ENCODE measurements at regions not wholly inside any gene's neighbourhood (a gene's known extent, or its start where the extent isn't known, plus 50 kb on each side); places are given as distances from the start of the nearest gene placed in this dataset.

- 91% methylated on average over 5 of the region's 5 CpGs for WGBS
- no peaks in the 10 kb centered on the region for H3K9me3 ChIP-seq (ENCODE audit: control insufficient read depth in 4 of 4, low read length in 3 of 4)
- TF ChIP-seq FOXA2 (IDR thresholded peaks at IDR 0.05) (no peak), REST (IDR thresholded peaks at IDR 0.05) (no peak), YY1 (IDR thresholded peaks at IDR 0.05) (no peak), ATF3 (IDR thresholded peaks at IDR 0.05) (no peak), EGR1 (IDR thresholded peaks at IDR 0.05; ENCODE audit: low read depth in 2 of 2) (no peak), RAD21 (IDR thresholded peaks at IDR 0.05) (no peak), HNF4G (IDR thresholded peaks at IDR 0.05) (no peak), MAX (IDR thresholded peaks at IDR 0.05) (no peak), TAF1 (conservative IDR thresholded peaks at IDR 0.05) (no peak), JUND (IDR thresholded peaks at IDR 0.05) (no peak), ZBTB33 (IDR thresholded peaks at IDR 0.05) (no peak), SP1 (IDR thresholded peaks at IDR 0.05) (no peak), HNF4A (conservative IDR thresholded peaks at IDR 0.05) (no peak), NR2F2 (IDR thresholded peaks at IDR 0.05) (no peak), FOXA1 (IDR thresholded peaks at IDR 0.05) (no peak), RXRA (IDR thresholded peaks at IDR 0.05) (no peak)
These were observed 418.8 kb upstream of the NETO1 start for GRCh38 chr18:73286584-73286983.

GRCh38 chr18:73283788-73284187 lies 416.0 kb upstream of the NETO1 start:
- no peaks in the 10 kb centered on the region for H3K4me1 ChIP-seq (ENCODE audit: control insufficient read depth in 4 of 4, insufficient read depth in 4 of 4, low read length in 3 of 4)
- no peaks in the 10 kb centered on the region for H3K9me3 ChIP-seq (ENCODE audit: control insufficient read depth in 4 of 4, low read length in 3 of 4)
- no peaks in the 10 kb centered on the region for H3K36me3 ChIP-seq (ENCODE audit: control insufficient read depth in 4 of 4, insufficient read depth in 3 of 4, low read depth in 1 of 4, low read length in 3 of 4)
- H3K27ac ChIP-seq (ENCODE audit: low read depth in 1 of 2, low read length in 2 of 2) = no peak overlapping the region
- no peak overlapping the region for H3K9ac ChIP-seq (ENCODE audit: low read depth in 1 of 2, low read length in 2 of 2)
- H3K4me3 ChIP-seq (ENCODE audit: low read depth in 1 of 3, low read length in 3 of 3) = no peak overlapping the region
- no peaks in the 10 kb centered on the region for H3K27me3 ChIP-seq (ENCODE audit: control insufficient read depth in 4 of 4, insufficient read depth in 4 of 4, low read length in 3 of 4)
- WGBS = 88% methylated on average over 5 of the region's 5 CpGs
- DNase-seq (ENCODE audit: low spot score) = no peak
- TF ChIP-seq REST (IDR thresholded peaks at IDR 0.05) (no peak), ATF3 (IDR thresholded peaks at IDR 0.05) (no peak), SP1 (IDR thresholded peaks at IDR 0.05) (no peak), GABPA (IDR thresholded peaks at IDR 0.05 in 1 of 2, conservative IDR thresholded peaks at IDR 0.05 in 1 of 2) (no peak), YY1 (IDR thresholded peaks at IDR 0.05) (no peak), MAX (IDR thresholded peaks at IDR 0.05) (no peak), RAD21 (IDR thresholded peaks at IDR 0.05) (no peak), ZBTB33 (IDR thresholded peaks at IDR 0.05) (no peak), HNF4A (conservative IDR thresholded peaks at IDR 0.05) (no peak), NR2F2 (IDR thresholded peaks at IDR 0.05) (no peak), HNF4G (IDR thresholded peaks at IDR 0.05) (no peak), FOXA2 (IDR thresholded peaks at IDR 0.05) (no peak), JUND (IDR thresholded peaks at IDR 0.05) (no peak), RXRA (IDR thresholded peaks at IDR 0.05) (no peak), FOXA1 (IDR thresholded peaks at IDR 0.05) (no peak), EGR1 (IDR thresholded peaks at IDR 0.05; ENCODE audit: low read depth in 2 of 2) (no peak)

More at GRCh38 chr18:73286584-73286983, 418.8 kb upstream of the NETO1 start:
- Histone ChIP-seq H3K36me3 (ENCODE audit: control insufficient read depth in 4 of 4, insufficient read depth in 3 of 4, low read depth in 1 of 4, low read length in 3 of 4) (no peaks in the 10 kb centered on the region), H3K4me3 (ENCODE audit: low read depth in 1 of 3, low read length in 3 of 3) (no peak overlapping the region), H3K9ac (ENCODE audit: low read depth in 1 of 2, low read length in 2 of 2) (no peak overlapping the region), H3K4me1 (ENCODE audit: control insufficient read depth in 4 of 4, insufficient read depth in 4 of 4, low read length in 3 of 4) (peaks cover 0 to 1% (median 0%) of the 10 kb centered on the region in 4 donors), H3K27ac (ENCODE audit: low read depth in 1 of 2, low read length in 2 of 2) (no peak overlapping the region), H3K27me3 (ENCODE audit: control insufficient read depth in 4 of 4, insufficient read depth in 4 of 4, low read length in 3 of 4) (no peaks in the 10 kb centered on the region)
- DNase-seq (ENCODE audit: low spot score) = no peak

All from liver (tissue), 7 donors.